ENCODE measurements at regions not wholly inside any gene's neighbourhood (a gene's known extent, or its start where the extent isn't known, plus 50 kb on each side); places are given as distances from the start of the nearest gene placed in this dataset.
"Not testable (repeated sequence)": the region's sequence is repeated elsewhere in the genome, so short reads cannot be mapped to it uniquely, and the experiment has no call there.

DNA sequence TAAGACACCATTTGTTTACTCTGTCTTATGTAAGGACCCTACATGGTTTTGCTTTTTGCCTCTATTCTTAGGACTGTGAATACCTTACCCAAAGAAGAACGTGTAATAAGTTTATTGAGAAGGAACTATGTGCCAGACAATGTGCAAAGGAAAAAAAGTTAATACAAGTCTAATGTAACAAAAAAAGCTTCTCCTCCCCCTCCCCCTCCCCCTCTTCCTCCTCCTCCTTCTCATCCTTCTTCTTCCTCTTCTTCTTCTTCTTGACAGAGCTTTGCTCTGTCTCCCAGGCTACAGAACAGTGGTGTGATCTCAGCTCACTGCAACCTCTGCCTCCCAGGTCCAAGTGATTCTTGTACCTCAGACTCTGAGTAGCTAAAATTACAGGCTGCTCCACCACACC is 50.9 kb upstream of the MITF start:
- DNase-seq = no peak

DNA sequence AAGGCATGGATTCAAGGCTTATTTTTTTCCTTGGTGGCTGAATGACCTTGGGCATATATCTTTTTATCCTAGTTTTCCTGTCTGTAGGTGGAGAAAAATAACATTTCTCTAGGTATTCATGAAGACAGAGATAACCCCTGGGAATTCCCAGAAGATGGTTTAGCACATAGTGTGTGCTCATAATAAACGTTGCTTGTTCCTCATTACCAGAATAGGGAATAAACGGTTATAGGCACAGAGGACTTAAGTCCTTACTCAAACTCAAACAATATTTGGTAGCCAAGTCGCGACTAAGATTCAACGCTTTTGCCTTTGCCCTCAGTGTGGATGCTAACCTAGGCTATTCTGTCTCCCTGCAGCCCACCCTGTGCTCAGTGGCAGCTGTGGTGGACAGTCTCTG is 51.6 kb upstream of the MITF start:
- DNase-seq = peak; percentile 62

DNA sequence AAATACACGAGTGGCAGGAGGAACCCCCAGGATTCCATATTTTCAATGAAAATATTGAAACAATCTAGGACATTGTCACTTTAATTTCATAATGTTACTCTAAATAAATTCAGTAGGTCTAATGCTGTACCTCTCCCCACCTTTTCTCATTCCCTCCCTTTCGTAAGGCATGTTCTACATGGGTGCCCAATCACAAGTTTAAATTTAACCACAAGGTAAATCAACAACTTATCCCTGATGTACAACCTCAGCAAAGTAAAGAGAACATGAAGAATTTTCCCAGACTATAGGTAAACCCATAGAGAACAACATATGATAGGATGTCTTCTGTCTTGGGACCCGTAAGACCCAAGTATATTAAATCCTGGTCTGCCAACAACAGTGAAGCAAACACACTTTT is 53.2 kb upstream of the MITF start:
- no peak for DNase-seq

DNA sequence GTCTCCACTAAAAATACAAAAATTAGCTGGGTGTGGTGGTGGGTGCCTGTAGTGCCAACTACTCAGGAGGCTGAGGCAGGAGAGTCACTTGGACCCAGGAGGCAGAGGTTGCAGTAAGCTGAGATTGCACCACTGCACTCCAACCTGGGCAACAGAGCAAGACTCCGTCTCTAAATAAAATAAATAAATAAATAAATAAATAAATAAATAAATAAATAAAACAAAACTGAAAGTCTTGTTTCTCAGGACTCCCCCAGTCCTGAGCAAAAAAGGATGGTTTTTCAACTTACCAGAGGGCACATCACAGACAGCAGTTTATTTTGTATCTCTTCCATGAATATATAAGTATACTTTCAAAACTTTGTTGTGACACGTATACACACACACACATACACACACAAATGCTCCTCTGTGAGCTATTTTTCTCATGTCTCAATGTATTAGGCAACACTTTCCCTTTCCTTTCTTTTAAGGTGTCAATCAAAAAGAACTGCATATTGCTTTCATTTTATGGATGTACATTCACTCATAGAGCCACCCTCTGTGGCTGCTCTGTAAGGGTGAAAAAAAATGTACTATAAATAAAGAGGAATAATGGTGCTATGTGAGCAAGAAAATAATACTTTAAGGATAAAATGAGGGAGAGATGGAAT is 54.8 kb upstream of the MITF start:
- peak; percentile 75 for DNase-seq

DNA sequence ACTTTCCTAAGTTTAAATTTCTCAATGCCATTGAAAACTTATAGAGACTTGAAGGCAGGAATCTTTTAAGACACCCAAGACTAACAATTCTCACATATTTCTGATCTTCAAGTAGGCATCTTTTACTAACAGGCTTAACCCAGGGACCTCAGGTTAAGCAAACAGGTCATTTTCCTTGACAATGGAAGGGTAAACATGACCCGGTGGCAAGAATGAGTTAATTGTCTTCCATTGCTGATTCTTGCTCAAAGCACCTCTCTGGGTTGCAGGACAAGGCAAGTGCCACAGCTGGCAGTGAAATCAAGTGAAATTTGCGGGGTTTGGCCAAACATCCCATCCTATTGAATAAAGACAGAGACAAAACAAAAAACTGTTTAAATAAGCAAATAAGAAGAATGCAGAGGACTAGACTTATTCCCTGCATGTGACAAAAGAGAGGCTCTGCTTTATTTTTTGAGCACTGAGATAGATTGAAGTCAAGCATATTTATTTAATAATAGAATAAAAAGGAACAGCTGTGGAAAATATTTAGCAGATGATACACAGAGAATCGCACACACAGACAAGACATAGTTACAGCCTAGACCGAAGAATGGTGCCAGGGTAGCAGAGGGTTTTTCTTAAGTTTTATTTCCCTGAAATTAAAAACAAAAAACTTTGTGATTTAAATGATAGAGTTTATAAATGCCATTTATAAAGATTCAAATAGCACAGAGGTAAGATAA is 56.0 kb upstream of the MITF start:
- no peak for DNase-seq

DNA sequence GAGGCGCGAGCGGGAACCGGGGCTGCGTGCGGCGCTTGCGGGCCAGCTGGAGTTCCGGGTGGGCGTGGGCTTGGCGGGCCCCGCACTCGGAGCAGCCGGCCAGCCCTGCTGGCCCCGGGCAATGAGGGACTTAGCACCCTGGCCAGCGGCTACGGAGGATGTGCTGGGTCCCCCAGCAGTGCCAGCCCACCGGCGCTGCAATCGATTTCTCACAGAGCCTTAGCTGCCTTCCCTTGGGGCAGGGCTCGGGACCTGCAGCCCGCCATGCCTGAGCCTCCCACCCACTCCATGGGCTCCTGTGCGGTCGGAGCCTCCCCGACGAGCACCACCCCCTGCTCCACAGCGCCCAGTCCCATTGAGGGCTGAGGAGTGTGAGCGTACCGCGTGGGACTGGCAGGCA is 61.8 kb upstream of the MITF start:
- DNase-seq = not testable (repeated sequence)

DNA sequence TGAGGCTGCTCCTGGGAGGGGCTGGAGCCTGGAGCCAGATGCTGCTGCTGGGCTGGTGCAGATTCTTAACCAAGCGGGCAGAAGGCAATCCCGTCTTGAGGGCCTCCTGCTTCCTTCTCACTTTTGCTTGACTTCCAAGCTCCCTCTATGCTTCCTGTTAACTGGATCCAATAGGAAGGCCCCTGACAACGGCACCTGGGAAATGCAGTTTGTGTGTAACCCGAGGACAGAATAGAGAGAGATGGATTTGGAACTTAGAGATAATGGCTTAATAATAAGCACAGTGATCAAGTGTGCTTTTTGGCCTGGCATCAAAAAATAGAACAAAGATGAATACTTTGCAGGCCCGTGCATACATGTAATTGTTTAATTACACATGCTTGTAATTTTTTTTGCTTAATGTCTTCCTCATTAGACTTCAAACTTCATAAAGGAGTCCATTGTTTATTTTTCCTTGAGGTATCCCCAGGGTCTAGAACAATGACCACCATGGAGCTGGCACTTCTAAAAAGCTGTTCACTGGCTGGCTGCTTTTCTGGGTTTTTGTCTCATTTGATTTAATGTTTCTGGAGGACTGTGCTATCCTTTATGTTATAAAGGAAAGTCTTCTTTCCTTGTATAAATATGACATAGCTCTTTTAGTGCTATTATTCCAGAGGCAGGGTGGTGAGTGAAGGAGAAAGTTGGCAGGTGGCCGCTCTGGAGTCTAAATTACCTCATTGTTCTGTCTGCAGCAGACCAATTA is 63.3 kb upstream of the MITF start:
- DNase-seq = no peak

DNA sequence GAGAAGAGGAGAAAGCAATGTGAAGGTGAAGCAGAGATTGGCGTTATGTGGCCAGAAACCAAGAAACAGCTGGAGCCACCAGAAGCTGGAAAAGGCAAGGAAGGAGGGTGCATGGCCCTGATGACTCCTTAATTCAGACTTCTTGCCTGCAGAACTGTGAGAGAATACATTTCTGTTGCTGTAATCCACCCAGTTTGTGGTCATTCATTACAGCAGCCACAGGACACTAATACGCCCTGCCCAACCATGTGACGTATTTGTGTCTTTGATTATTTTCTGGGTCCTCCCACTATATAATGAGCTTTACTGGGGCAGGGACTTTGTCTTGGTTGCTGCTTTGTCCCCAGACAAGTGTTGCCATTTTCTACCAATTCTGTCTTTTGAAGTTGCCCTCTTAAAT is 64.5 kb upstream of the MITF start:
- DNase-seq = no peak

DNA sequence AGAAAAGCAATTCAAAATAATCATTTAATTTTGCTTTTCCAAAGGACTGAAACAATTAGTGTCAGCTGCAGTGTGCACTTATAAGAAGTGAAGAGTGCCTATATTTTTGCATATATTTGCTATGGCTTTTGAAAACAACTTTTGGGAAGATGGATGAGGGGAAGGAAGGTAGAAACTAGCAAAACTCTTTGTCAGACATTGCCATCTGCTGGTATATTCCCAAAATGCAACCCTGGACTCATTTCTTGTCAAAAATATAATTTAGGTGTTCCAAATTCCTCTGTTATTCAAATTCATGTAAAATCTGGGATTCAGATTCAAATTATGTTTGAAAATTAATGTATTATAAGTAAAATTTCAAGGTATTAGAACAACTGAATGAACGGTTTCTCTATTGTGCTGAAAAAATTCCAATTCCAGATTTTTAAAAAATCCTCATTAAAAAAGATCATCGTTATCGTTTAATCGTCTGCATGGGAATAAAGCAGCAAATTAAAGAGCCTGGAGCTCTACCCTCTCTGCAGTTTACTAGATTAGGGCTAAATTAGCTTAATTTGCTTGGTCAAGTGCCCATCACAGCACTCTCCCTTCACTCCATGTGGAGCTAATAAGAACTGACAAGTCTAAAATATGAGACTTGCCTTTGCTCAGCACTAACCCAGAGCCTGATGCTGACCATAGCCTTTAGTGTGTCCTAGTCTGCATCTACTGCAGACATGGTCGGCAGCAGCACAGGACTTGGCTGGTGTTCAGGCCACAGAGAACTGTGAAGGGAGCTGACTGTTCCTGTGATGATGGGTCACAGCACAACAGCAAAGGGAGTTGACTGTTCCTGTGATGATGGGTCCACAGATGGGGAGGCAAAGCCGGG is 67.9 kb upstream of the MITF start:
- peak; percentile 81 for DNase-seq

DNA sequence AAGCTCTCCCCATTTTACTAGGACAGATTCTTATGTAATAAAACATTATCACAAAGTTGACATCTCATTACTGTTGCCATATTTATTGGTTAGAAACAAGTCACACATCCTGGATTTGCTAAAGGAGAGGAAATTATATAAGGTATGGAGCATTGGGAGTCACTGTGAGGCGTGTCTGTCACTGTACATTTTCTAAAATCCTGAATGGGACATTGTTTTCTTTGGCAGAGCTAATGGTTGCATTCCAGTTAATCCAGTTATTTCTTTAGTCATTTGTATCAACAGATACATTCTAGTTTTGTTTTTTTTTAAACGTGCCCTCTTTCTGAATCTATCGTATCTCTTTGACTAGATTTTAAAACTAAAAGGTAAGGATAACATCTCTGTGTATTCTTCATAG is 70.2 kb upstream of the MITF start:
- no peak for DNase-seq

DNA sequence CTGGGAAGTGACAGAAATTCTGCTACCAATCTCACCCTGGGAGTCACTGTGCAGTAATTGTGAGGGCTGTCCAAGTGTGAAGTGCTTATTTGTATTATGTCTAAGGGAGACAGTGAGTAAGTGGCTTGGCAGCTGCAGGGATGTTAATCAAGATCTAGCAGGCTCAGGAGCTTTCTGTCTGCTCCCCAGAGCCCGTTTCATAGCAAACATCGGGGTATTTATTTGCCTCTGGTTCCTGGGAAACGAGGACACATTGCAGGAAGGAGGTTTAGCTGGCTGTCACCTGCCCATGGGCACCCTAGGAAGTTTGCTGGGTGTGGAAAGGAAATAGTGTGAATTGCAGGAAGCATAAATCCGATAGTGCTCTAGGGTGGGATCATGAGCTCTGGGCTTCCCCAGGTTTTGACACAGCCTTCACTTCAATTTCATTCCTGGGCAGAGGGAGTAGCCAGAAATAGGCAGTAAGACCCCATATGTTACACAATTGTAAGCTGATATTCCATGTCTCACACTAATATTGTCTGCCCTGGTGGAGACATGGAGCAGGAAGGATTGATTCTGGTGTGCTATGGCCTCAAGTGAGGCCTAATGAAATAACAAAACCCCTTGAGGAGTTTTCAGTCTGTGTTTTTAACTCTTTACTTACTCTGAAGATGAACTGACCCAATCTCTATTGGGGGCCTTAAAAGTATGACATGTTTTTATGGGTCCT is 74.1 kb upstream of the MITF start:
- no peak for DNase-seq

DNA sequence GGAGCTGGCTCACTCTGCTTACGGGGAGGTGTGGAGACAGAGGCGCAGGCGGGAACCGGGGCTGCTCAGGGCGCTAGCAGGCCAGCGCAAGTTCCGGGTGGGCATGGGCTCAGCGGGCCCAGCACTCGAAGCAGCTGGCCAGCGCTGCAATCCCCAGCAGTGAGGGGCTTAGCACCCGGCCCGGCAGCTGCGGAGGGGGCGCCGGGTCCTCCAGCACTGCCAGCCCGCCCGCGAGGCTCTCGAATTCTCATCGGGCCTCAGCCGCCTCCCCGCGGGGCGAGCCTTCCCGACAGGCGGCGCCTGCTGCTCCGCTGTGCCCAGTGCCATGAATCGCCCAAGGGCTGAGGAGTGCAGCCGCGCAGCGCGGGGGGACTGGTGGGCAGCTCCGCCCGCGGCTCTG is 78.6 kb upstream of the MITF start:
- no peak for DNase-seq

DNA sequence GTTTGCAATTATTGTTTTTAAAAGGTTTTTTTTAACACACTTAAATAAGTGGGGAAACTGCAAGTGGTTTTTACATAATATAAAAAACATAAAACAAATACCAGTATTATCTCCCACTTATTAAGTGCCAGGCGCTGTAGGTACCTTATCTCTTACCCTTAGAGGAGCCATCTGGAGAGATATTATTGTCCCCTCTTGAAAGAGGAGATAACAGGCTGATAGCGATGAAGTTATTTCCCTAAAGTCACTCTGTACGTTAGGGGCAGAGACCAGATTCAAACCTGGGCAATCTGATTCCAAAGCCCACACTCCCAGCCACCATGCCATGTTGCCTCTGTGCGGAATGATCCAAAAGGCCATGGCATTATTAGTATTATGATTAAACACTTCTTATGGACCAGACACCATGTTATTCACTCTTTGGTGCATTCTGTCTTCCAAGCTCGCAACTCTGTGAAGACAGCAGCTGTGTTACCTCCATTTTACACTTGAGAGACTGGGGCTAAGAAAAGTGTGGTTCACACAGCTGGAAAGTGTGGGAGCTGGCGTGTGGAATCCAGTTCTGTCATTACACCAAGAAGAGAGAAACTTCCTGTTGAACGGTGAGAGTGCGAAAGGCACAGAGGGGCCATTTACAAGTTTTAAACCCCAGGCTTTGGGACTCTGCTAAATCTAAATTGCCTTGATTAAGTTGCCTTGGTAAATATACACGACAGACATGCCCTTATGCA is 79.9 kb upstream of the MITF start:
- no peak for DNase-seq

DNA sequence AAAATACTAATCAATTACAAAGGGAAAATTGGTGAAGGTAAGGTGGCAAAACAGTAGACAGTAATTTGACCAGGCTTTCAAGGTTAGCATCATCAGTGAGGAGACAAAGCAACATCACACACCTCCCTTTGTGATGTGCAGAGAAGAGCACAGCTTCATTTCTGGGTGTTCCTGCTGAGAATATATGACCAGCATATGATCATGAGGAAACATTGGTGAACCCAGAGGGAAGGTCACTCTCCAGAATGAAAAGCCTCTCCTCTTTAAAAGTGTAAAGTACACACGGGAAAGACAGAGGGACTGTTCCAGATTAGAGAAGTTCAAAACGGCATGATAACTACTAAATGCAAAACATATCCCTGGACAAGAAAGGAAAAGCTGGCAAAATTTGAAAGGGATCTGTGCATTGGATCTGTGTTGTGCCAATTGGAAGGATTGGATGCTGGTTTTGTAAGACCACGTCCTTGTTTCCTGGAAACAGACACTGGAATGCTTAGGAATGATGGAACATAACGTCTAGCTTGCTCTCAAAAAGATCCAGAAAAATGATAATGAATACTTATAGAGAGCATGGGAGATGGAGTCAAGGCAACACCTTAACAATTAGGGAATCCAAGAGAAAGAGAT is 80.6 kb upstream of the MITF start:
- DNase-seq = no peak

DNA sequence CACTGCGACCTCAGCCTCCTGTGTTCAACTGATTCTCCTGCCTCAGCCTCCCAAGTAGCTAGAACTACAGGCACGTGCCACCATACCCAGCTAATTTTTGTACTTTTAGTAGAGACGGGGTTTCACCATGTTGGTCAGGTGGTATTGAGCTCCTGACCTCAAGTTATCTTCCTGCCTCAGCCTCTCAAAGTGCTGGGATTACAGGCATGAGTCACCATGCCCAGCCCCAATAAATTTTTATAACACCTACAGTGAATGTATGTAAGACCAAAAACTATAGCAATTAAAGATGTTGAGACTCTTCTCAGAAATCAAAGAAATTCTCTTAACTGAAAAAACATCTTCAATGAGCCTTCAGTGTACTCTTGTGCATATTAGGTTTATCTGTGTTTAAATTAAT is 82.2 kb upstream of the MITF start:
- not testable (repeated sequence) for DNase-seq

DNA sequence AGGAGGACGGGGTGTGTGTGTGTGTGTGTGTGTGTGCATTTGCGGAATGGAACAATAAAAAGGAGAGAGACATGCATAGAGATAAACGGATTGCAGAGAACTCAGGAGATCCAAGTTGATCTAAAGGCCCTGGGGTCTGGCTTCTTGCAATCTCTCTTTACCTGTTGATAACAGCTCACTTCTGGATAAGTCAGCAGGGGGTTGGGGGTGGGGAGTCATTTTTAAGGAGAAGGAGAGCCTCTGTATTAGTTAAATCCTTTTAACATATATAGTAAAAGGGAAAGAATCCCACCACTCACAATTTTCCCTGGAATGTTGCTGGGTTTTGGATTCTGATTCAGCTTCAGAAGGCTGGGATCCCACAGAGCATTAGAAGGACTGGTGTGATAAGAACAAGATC is 87.5 kb upstream of the MITF start:
- DNase-seq = no peak

DNA sequence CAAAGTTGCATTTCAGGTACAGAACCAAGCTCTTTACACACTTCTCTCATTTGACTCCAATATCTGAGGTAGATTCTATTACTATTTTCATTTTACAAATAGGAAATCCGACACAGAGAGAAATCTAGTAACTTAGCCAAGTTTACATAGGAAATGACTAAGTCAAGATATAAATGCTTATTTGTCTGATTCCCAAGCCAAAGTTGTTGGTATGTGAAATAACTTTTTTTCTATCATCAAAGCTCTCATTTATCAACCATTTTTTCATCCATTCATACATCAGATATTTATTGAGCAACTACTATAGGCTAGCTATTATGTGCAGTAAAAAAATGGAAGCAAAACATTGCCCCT is 89.2 kb upstream of the MITF start:
- DNase-seq = no peak

DNA sequence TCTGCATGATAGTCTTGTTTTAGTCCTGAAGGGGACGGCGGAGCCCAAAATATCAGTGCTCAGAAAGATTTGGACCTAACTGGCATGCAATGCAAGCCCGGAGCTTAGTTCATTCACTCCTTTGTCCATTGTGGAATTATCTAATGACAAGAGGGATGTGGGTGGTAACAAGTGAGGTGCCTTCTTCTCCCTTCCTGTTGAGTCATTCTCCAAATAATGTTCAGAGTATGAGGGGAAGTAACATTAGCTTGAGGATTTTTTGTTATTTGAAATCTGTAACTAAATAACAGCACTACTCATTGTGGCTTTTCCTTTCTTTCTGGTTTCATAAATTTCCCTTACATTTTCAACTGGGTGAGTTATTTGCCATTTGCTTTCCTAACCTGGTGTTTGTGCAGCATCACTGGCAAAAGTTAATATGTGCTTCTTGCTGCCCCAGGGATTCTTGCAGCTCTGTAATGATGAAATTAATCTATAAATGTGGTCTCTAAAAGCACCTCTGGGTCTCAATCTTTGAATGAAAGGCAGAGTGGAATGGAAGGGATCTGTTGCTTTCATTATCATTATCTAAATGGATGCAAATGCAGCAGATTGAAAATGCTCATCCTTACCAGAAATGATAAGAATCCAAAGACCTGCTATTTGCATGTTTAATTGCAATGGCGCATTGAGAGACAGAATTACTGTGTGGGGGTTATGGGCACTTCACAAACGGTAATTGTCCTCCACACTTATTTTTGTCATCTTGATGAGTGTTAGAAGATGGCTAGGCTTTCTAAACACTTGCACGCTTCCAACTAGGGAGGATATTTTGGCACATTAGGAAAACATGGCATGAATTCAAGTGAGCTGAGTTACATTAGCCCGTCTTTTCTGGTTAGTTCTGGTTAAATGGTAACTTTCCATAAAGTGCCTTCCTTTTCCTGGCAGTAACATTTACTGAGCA is 89.9 kb upstream of the MITF start:
- peak; percentile 72 for DNase-seq

DNA sequence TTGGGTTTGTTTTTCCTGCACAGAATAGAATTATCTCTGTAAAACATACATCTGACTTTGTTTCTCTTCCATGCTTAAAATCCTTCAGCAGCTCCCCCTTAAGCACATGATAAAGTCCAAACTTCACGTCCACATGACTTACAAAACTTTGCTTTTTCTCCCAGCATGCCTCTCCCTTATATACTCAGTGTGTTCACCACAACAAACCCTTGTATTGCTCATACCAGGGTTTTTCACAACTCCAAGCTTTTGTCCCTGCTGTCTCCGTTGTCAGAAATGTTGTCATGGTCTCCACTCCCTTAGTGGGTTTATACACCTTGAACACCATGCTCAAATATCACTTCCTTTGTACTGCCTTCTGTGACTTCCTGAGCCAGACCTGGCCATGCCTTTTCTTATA is 91.1 kb upstream of the MITF start:
- DNase-seq = peak; percentile 45

DNA sequence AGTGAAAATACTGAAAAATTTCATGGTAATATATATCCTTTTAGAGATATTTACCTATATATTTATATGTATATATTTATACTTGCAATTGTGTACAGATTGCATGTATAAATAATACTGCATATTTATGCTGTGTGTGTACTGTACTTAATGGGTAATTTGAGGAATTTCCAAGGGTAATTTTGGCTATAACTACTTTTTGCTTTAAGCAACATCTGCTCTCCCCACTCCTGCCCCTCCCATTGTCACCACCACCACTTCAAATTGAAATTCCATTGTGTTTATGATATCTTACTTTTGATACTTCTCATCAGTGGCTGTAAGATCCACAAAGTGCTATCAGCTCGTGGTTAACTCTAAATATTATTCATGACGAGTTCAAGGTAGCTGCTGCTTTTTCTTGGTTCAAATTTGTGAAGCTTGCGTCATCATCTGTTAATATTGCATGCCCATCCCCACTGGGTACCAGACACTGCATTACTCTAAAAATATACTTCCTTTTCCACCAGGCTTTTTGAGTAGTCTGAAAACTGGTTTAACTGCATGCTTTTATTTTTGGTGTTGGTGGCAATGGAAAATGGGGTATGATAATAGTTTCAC is 91.7 kb upstream of the MITF start:
- DNase-seq = peak; percentile 19

All from suppressor macrophage treated with lipopolysaccharide for 4 hours (primary cell).